NCI-H446 (cell line): ENCODE measurements at regions not wholly inside any gene's neighbourhood (a gene's known extent, or its start where the extent isn't known, plus 50 kb on each side); places are given as distances from the start of the nearest gene placed in this dataset.

Experiments used
- DNase-seq, 2 experiments: peaks; one replicate each; lab custom pipeline; 2025; lab: John Stamatoyannopoulos, UW

DNA sequence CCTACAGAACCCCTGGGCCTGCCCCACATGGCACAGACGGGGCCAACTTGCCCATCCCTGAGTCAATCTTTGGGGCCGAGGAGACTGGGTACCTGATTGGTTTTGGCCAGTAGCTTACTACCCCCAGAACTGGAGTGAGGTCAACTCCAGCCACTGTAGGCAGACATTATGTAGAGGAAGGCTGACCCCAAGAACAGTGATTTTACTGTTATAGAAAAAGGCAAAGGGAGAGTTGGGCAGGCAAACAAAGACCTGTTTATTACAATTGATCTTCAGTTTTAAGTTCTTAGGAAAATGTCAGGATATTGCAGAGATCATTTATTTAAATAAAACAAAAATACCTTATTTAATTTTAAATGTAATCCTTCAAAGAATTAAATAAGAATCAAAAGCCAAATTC, 653.8 kb downstream of the NPHP4 start:
- DNase-seq = no peak

DNA sequence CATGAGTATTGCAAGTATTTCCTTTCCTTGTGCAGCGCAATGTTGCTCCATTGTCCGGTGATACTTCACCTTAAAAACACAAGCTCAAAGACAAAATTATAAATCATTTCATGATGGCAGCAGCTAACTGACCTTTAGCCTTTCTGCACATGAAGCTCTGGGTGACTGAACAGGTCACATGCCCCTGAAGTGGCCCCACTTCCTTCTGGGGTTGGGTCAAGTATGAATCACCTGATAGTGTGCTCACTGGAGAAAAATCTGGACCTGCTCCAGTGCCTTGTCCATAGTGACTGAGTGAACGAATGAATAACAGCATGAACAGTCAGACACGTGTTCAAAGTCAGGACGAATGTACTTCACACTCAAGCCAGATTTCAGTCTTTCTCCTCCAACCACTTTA, 658.9 kb downstream of the NPHP4 start:
- DNase-seq = no peak

DNA sequence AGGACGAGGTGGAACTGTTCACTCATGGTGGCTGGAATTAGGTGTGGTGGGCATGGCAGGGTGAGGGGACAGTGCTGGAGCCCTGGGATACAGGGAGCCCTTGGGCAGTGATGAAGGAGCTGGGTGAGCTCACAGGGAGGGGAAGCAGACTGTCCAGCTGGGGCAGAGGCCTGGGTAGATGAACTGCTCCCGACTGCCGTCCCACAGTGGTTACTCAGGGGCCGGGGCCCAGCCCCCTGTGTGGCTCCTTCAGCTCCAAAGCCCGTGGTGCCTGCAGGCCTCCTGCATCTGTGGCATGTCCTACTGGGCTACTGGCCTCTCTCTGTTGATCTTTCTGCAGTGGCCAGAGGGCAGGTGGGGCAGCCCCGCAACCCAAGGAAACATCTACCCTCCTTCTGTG, 661.1 kb downstream of the NPHP4 start:
- no peak for DNase-seq

DNA sequence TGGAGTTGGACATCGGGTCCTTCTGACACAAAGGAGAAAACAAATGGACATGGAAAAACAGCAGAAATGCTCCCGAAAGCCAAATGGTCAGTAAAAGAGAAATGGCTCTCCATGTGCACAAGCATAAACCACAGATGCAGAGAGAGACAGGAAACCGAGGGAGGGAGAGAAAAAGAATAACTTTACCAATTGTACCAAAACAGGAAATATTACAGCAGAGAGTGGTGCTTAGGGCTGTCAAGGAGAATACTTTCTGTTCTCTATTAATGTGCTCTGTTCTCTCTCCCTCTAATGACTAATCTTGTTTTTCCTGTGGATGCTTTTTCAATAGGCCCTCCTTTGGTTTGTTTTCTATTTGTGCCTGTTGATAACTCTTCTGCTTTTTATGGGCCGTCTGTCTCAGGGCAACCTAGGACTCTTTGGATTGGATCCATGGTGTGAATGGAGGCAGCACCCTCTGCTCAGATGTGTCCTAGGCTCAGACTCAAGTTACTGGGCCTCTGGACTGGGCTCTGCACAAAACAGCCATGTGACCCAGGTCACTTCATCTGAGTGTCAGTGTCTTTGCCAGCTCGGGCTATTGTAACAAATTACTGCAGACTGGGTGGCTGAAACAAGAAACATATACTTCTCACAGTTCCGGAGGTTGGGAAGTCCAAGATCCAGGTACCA, 663.0 kb downstream of the NPHP4 start:
- no peak for DNase-seq

DNA sequence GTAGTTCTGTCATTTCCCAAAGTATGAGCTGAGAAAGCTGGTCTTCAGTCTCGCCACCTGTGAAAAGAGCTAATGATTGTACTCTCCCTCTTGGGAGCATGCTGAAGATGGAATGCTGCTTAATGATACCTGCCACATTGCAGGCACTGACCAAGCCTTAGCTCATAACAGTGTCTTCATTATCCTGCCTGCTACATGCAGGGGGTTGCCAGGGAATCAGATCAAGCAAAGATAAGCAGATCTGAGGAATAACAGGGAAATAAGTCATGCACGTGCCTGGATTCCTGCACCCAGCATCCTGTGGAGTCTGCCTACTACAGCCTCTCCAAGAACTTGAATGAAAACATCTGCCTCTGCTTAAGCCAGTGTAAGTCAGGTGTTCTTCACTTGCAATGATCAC, 667.3 kb downstream of the NPHP4 start:
- DNase-seq = no peak

DNA sequence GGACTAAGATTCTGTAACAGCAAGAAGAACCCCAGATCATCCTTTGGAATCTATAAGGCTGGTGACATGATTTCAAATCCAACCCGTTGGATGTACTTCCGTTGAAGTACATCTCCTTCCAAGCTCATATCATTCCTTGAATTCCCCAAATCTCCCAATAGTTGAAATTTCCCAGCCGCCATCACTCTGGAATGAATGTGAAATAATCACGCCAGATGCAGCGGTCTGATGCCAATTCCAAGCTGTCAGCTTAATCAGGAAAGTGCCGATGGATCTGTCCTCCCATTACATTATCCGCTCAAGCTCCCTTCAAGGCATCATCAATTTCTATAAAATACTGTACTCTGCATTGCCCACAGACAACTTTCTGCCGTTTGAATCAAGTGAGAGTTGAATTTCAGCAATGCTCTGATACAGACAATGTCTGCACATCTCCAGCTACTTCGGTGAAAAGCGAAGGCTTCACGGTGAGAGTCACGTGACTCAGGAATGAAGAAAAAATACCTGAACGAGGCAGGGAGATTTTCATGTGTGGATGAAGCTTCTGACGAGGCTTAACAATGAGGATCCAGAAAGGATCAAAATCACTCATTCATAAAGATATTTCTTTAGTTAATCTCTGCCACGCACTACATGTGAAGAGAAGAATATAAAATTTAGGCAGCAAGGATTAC, 663.9 kb downstream of the AJAP1 start:
- no peak for DNase-seq

DNA sequence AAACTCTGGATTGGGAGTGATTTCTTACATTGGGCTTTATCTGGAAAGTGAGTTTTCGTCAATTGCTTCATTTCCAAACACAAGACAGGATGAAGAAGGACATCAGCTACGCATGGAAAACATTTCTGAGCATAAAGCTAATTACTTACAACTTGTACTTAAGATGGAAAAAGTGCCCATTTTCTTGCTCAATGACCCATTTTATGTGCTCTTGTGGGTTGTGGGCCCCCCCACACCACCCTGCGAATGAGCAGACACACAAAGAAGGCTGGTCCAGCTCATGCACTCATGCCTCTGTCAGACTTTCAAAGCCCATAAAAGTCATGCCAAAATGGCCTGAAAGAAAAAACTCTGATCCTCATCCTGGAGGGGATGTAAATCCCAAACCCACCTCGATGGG, 663.0 kb downstream of the AJAP1 start:
- no peak for DNase-seq

DNA sequence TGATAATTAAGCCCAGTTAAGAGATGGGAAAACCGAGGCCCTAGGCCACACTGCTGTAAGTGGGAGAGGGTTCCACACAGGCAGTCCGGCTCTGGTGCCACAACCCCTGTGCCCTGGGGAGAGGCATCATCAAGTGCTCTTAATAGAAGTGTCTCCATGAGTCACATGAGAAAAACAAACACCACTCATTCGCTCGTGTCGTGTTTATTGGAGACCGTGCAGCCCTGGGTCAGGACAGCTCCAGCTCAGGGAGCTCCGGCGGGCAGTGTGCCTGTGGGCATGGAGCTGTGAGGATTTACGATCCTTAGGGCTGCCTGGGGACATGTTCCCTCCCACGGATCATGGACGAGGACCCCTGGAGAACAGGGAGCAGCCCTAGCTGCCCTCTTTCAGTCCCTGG, 658.5 kb downstream of the AJAP1 start:
- DNase-seq = no peak

DNA sequence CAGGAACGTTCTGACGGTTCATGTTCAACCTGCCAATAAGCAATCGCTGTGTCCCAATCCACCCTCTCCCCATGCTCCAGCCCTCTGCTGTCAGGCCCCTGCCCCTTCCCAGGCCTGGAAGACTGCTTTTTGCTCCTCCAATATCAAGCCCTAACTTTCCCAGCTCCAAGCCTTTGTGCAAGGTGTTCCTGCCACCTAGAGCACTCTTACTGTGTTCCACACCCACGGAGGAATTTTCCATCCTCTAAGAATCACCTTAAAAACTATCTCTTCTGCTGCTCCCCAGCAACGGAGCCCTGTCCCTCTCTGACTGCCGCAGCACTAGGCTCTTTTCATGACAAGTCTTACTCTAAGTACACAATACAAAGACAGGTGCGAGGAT, 657.9 kb downstream of the AJAP1 start:
- no peak for DNase-seq

DNA sequence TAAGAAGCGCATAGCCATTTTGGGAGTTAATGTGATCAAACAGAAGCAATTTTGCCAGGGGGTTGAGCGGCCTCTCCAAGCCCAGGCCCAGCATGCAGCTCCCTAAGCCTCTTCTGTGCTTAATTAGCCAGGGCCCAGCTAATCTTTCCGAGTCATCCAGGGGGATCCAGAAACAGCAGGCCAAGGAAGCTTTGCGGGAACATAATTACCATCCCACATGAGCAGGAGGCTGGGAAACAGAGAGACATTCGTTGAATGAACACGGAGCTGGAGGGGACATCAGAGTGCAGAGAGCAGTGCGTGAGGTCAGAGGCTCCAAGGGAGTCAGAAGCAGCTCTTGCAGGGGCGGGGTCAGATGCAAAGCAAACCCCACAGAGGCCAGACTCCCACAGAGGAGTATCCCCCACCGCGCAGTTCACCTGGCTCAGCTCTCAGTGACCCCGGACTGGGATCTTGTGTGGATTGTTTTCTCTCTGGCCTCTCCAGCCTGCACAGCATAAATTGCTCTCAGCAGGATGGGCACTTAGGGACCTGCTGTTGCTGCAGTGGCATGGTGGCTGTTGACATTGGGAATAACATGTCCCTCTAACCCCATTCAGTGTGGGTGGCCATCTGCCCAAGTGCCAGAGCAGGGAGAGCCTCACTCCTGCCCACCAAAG, 657.4 kb downstream of the AJAP1 start:
- no peak for DNase-seq

DNA sequence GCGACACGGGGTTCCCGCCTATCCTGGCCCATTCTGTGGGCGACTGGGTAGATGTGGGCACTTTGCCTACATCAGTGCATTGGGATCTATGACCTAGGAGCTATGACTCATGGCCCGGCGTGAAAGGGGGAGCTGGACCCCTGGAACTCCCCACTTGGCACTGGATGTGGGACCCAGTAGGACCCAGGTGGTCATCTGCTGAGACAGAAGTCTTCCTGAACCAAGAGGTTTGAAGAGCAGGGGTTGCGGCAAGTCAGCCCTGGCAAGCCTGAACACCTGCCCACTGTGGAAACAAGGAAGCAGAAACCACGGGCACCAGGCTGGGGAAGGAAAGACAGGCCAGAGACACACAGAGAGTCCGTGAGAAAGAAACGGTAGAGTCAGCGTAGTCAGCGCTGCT, 656.7 kb downstream of the AJAP1 start:
- no peak for DNase-seq

DNA sequence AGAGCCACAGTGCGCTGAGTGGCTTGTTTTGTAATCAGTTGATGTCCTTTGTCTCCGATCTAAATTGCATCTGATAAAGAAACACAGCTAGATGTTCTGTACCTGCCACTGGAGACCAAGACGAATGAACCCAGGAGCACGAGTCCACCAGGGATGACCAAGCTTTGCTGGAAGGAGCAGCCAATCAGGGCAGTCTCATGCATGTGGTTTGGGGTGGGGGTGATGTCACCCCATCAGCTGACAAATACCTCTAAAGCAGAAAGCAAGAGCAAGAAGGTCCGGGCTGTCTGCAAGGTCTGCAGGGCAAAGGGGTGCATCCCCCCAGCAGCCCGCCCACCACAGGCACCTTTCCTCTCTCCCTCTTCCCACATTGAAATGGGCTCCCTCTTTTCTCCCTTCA, 653.8 kb downstream of the AJAP1 start:
- no peak for DNase-seq

DNA sequence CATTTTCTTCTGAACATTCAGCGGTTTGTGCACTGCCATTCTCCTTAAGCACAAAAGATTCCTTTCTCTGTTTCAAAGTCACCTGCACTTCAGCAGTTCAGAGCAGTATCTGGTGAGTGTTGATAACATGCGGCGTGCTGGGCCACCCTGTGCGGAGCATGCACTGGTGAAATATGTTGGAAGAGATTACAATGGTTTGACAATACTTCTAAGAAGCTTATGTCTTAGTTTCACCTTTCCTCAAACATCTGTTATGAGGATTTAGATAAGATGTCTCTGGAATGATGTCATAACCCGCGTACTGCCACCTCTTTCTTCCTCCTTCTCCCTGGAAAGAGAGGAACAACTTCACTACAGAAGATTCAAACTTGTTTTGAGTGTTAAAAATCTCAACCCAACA, 650.3 kb downstream of the AJAP1 start:
- no peak for DNase-seq

DNA sequence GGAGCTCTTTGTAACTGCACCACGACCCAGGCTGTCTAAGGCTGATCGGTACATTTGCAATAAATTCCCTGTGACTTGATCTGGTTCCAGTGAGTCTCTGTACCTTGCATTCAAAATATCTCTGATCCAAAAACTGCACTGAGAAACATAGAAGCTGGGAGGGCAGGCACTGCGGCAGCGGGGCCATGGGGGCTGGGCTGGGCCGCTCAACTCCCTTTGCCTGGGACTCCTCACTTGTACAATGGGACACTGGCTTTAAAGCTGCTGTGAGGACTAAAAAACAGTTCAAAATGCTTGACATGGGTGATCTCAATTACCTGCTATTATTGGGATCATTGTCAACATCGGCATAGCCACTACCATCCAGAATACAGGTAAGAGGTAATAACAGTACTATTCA, 644.0 kb downstream of the AJAP1 start:
- DNase-seq = no peak

DNA sequence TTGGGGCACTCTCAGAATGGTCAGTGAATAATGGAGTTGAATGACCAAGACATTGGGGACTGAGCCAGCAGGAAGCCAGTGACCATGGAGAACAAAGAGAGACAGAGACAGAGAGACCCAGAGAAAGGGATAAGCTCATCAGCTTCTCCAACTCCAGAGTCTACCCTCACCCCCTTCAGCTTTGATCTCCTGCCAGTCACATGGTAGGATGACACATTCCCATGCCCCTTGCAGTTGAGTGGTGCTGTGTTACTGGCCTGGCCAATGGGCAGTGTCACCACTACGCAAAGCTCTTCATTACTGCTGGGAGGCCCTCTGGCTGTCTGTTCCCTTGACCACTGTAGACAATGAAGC, 643.5 kb downstream of the AJAP1 start:
- DNase-seq = no peak

DNA sequence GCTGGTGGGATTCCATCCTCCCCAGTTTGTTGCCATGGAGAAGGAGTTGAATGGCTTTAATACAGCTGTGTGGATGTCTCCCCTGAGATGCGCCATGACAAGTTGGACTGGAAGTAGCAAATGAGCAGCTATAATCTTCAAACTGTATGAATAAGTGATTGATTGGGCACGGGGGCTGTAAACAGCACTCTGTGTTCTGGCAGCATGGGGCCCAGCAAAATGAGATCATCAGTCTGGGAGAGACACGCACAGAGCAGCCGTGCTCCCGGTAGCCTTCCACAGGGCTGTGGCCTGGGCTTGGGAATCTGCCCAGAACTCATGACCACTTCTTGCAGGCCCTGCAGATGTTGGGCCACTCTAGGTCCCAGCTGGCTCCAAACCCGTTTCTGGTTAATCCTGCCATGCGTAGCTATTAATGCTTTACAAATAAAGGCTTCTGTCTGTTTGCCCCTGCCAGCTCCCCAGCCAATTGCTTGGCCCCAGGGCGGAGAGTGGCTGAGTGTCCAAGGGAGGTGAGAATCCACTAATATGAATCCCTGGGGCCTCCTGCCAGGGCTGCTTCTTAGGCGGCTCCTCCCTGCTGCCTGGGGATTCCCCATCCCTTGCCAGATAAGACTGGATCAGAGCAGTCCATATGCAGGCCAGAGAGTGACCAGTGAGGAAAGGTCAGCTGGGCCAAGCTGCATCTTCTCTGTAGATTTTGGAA, 642.9 kb downstream of the AJAP1 start:
- DNase-seq = no peak

DNA sequence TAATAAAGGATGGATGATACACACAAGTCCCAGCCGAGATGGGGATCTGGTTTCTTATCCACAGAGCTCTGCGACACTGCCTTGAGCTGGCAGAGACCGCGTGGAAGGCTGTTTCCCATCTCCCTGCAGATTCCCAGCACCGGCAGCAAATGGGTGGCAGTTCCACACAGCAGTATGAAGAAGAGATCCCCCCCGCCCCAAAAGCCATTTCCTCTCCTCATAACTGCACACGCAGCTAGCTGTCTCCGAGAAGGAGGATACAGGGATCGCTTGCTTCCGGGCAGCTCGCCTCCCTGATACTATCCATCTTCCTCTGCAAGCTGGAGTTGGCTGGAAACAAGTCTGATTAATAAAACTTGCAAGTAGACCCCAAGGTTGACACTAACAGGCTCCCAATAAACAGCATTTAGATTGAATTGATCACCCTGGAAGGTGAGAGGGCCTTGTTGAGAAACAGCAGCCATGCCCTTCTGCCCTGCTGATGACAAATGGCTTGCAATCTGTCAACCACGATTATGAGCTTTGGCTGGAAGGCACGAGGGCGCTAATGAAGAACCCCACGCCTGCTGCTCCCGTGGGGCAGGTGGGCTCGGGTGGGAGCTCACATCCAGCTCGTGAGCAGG, 642.3 kb downstream of the AJAP1 start:
- no peak for DNase-seq

DNA sequence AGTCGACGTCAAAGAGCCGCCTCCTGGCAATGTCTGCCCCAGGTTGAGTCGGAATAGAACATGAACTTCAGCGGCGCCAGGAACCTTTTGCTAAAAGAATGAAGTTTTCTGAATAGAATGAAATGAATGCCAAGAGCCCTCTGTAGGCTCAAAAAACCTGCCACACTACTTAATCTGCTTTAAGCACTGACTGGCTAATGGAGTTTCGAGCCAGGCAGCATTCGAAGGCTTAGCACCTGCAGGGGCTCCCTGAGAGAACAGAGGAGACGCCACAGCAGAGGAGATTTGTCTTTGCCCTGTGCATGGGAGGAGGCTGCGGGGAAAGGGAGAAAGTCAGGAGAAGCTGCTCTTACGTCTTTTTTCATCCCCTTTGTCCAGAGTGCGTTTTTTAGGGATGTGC, 641.7 kb downstream of the AJAP1 start:
- DNase-seq = no peak

DNA sequence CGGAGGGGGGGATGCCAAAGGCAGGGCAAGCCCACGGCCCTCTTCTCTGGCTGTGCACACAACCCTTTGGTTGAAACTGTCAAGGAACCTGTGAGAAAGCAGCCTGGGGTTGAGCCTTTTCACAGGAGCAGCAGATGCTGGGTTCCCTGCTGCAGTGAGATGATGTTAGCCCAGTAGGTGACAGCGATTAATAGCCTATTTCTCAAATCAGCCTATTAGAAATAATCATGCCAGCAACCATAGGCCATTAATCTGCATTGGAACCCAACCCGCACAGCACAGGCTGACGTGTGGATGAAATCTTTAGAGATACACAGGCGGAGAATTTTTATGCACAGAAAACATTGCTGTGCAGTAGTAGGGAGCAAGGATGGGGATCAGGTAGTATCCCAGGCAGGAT, 637.5 kb downstream of the AJAP1 start:
- no peak for DNase-seq

DNA sequence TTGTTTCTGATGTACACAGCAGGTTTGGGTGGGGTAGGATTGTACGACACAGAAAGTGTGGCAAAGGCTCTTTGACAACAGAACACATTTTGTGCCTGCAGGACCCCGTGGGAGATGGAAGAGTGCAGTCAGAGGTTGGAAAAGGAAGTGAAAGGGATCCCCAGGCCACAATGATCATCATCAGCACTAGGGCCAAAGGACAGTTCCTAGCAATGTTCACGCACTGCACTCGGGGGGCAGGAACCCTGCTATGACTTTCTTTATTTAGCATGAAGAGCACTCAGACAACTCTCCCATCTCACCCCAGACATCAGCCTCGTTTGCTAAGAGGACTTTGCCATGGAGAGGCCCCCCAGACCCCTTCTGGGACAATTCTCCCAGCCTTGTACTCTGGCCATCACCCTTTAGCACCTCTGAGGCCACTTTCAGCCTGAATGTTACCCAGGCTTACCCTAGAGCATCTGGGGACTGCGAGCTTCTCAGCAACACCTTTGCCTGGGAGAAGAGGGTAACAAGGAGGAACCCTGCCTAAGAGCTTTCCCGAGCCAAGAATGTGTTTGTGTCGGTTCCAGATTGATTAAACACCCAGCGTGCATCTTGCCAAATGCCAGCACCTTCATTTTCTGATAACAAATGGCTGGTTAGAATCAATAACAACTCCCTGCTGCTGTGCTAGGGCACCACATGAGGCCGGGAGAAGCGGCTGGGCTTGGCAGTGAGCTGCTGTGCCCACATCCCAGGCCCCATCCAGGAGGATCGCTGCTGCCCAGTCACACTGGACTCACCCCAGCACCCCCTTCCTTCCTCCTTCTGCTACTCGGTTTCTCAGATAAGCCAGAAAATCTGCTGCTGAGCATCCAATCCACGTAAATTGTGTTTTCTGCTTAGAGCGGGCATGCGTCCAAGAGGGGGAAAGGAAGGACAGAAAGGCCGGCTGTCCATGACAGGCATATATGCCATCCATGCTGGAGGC, 633.1 kb downstream of the AJAP1 start:
- no peak for DNase-seq

DNA sequence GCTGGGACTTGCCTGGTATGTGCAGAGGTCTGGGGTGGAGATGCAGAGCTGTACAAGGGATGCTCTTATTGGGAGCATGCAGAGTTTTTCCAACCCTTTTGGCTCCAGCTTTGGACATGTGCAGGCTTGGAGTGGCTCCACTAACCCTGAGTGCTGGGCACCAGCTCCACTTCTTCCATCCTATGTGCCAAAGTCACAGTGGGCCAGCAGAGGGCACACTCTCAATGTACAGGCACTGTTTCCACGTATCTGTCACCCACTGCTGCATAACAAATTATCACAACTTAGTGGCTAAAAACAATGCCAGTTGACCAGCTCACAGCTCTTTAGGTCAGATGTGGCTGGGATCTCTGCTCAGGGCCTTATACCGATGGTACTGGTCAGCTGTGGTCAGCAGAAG, 631.8 kb downstream of the AJAP1 start:
- DNase-seq = no peak
